SW480 (cell line): ENCODE measurements at regions not wholly inside any gene's neighbourhood (a gene's known extent, or its start where the extent isn't known, plus 50 kb on each side); places are given as distances from the start of the nearest gene placed in this dataset.
"Not testable (repeated sequence)": the region's sequence is repeated elsewhere in the genome, so short reads cannot be mapped to it uniquely, and the experiment has no call there.

Source experiments
- DNase-seq: peaks from one replicate; pipeline ENCODE4 v3.0.0-alpha.2; 2016; ENCODE audit warnings: low spot score

GRCh38 chr7:114180556-114181266, 233.9 kb upstream of the FOXP2 start:
- no peak for DNase-seq

GRCh38 chr7:114175125-114175524, 239.5 kb upstream of the FOXP2 start:
- no peak for DNase-seq

GRCh38 chr7:114173170-114173890, 241.3 kb upstream of the FOXP2 start:
- no peak for DNase-seq

GRCh38 chr7:114169389-114169788, 245.2 kb upstream of the FOXP2 start:
- not testable (repeated sequence) for DNase-seq

- no peak for DNase-seq
Observed at GRCh38 chr7:114160925-114161324, 242.1 kb upstream of the PPP1R3A start.

GRCh38 chr7:114158854-114159253, 240.0 kb upstream of the PPP1R3A start:
- no peak for DNase-seq

GRCh38 chr7:114158275-114158674, 239.5 kb upstream of the PPP1R3A start:
- no peak for DNase-seq

- DNase-seq = no peak
Observed at GRCh38 chr7:114156178-114156577, 237.4 kb upstream of the PPP1R3A start.

GRCh38 chr7:114155116-114156110, 236.6 kb upstream of the PPP1R3A start:
- DNase-seq = no peak

- DNase-seq = no peak
Observed at GRCh38 chr7:114153700-114154099, 234.9 kb upstream of the PPP1R3A start.

GRCh38 chr7:114152314-114152938, 233.6 kb upstream of the PPP1R3A start:
- DNase-seq = no peak

GRCh38 chr7:114151777-114152176, 233.0 kb upstream of the PPP1R3A start:
- DNase-seq = no peak

- DNase-seq = no peak
Observed at GRCh38 chr7:114150689-114151088, 231.9 kb upstream of the PPP1R3A start.

- no peak for DNase-seq
Observed at GRCh38 chr7:114148779-114149178, 230.0 kb upstream of the PPP1R3A start.

GRCh38 chr7:114141415-114141814, 222.6 kb upstream of the PPP1R3A start:
- no peak for DNase-seq

GRCh38 chr7:114140561-114140960, 221.8 kb upstream of the PPP1R3A start:
- DNase-seq = no peak

- not testable (repeated sequence) for DNase-seq
Observed at GRCh38 chr7:114139690-114140089, 220.9 kb upstream of the PPP1R3A start.

- no peak for DNase-seq
Observed at GRCh38 chr7:114138587-114138986, 219.8 kb upstream of the PPP1R3A start.

- no peak for DNase-seq
Observed at GRCh38 chr7:114133717-114134116, 214.9 kb upstream of the PPP1R3A start.

GRCh38 chr7:114130866-114131265, 212.1 kb upstream of the PPP1R3A start:
- DNase-seq = no peak

GRCh38 chr7:114128880-114129279, 210.1 kb upstream of the PPP1R3A start:
- no peak for DNase-seq

- DNase-seq = no peak
Observed at GRCh38 chr7:114126095-114126494, 207.3 kb upstream of the PPP1R3A start.
